Fibroblast of the aortic adventitia (primary cell): ENCODE measurements at regions not wholly inside any gene's neighbourhood (a gene's known extent, or its start where the extent isn't known, plus 50 kb on each side); places are given as distances from the start of the nearest gene placed in this dataset.

Experiments used
- DNase-seq: peaks from one replicate; pipeline ENCODE4 v3.0.0-alpha.2; 2010; ENCODE audit warnings: low read depth
- H3K4me3 ChIP-seq: 2 replicates; pipeline ENCODE4 v1.5.1; 2011; ENCODE audit warnings: low read depth, mild to moderate bottlenecking, control low read depth, low read length, moderate library complexity
- TF ChIP-seq, protein P1 (sequence below): IDR thresholded peaks from 2 replicates; pipeline ENCODE4 v1.5.1; 2011; ENCODE audit warnings: mild to moderate bottlenecking, low read length, control low read depth, inconsistent platforms; ENCODE audit not compliant: insufficient read depth

DNA sequence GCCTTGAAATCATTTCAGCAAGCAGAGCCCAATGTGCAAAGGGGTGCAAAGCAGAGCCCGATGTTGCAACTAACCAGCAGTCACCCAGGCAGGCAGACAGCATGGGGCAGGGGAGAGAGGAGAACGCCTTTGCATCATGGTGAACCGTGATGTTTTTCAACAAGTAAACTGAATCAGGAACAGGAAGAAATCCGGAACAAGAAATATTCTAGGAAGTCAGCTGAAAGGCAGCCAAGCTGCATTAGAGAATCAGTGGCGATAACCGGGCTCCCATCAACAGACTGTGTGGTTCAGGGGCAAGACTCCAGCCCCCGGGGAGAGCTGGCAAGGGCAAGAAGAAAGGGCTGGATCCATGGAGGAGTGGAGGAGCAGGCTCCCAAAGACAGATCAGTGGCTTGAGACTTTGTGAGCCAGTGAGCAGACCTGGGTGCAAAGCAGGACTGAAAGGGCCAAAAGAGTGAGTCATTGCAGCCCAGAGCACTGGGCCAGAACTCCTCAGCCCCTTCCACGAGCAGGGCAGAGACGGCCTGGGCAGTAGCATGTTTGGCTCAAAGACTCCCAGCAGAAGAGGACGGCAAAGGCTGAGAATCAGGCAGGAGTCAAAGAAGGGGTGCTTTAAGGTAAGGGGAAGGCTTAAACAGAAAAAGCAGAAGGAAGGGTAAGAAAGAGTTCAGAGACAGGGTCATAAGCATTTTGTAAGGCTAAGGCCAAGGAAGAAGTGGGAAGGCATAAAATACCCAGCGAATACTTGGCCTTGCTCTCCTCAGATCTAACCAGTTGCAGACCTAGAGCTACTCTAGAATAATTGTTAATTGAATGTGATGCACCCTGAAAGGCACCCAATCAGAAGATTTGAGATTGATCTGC, 155.0 kb downstream of the SETD4 start:
- TF ChIP-seq, protein P1, sequence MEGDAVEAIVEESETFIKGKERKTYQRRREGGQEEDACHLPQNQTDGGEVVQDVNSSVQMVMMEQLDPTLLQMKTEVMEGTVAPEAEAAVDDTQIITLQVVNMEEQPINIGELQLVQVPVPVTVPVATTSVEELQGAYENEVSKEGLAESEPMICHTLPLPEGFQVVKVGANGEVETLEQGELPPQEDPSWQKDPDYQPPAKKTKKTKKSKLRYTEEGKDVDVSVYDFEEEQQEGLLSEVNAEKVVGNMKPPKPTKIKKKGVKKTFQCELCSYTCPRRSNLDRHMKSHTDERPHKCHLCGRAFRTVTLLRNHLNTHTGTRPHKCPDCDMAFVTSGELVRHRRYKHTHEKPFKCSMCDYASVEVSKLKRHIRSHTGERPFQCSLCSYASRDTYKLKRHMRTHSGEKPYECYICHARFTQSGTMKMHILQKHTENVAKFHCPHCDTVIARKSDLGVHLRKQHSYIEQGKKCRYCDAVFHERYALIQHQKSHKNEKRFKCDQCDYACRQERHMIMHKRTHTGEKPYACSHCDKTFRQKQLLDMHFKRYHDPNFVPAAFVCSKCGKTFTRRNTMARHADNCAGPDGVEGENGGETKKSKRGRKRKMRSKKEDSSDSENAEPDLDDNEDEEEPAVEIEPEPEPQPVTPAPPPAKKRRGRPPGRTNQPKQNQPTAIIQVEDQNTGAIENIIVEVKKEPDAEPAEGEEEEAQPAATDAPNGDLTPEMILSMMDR: no peak
- no peak overlapping the region for H3K4me3 ChIP-seq
- peak; percentile 73 for DNase-seq

DNA sequence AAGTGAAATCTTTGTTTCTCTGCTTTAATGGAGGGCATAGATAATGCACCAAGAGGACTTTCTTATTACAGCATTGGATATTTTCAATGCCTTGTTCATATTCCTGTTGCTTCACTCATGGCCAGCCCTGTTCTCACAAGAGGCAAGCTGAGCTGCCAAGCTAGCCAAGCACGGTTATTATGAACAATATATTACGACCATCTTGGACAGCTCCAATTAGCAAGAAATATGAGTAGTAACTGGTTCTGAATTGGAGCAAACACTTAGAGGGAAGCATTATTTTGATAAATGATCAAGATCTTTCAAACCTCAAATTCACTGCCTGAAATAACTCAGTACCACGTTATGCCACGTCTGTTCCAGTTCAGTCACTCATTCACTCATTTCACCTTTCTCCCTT, 159.8 kb downstream of the SETD4 start:
- TF ChIP-seq, protein P1: no peak
- no peak overlapping the region for H3K4me3 ChIP-seq
- no peak for DNase-seq

DNA sequence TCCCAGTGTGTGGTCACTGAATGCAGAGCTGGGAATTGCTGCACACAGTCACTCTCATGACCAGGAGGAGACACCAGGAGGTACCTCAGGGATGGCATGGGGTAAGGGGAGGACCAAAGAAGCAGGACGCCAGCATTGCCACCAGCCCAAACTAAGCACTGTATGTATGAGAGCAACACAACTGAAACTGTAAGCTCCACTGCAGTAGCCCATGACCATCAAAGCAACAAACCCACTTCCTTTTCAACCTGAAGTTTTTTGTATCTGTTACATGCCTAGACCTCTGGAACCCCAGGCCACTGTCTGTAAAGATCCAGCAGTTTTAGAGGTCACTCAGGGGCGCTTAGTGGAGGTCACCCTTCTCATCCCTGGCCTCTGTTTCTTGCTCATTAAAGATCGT, 164.3 kb downstream of the SETD4 start:
- TF ChIP-seq, protein P1: no peak
- no peak for DNase-seq
- no peak overlapping the region for H3K4me3 ChIP-seq

DNA sequence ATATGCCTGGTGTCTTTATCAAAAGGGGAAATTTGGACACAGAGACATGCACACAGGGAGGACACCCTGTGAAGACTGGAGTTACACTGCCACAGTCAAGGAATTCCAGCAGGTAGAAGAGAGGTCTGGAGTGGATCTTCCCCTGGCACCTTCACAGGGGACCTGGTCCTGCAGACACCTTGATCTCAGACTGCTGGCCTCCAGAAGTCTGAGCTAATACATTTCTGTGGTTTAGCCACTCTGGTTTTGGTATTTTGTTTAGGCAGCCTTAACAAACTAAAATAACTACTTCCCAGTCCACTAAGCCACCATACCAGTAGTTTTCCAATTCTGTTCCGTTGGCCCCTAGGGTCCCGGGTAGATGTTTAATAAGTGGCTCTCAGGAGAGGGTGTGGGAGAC, 164.7 kb downstream of the SETD4 start:
- TF ChIP-seq, protein P1: no peak
- DNase-seq: no peak
- no peak overlapping the region for H3K4me3 ChIP-seq

DNA sequence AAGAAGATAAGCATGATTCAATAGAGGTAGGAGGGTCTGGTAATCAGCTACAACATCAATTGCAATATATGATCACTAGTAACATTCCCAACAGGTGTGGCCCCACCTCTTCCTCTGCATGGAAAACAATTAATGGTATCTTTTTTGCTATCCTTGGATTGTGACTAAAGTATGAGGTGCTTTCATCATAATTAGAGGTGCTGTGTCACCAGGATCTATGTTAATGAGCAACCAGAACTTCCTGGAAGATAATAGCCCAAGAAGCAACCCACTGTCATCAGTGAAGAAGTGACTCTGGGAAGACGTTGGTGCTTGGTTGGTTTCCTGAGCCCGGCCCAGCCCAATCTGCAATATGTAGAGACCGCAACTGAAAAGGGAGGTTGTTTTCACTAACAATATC, 167.2 kb downstream of the SETD4 start:
- no peak for DNase-seq
- TF ChIP-seq, protein P1: no peak
- no peak overlapping the region for H3K4me3 ChIP-seq

DNA sequence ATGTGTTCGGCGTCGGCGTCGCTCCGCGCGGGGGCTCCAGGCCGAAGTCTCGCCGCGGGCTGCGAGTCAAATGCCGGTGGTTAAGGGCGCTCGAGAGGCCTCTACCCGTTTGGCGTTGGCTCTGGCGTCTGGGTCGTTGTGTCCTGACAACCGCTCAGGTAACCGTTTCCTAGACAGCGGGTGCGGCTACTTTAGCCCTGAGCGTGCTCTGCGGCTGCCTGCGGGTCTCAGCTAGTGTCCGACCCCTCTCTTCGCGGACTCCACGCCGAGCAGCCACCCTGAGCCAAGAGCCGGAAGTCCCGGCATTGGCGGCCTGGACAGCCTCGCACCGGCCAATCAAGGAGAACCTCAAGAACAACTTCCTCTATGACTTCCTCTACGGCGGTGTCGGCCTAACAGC, 173.4 kb downstream of the SETD4 start:
- TF ChIP-seq, protein P1: no peak
- H3K4me3 ChIP-seq: no peak overlapping the region
- no peak for DNase-seq
